Endodermal cell (in vitro differentiated cells): ENCODE measurements at regions not wholly inside any gene's neighbourhood (a gene's known extent, or its start where the extent isn't known, plus 50 kb on each side); places are given as distances from the start of the nearest gene placed in this dataset.

Source experiments
- DNase-seq: peaks from one replicate; pipeline ENCODE4 v3.0.0-alpha.2; 2017
- H3K27ac ChIP-seq: 2 replicates; pipeline ENCODE4 v1.5.1; 2013; ENCODE audit warnings: mild to moderate bottlenecking, low read depth, low read length, moderate library complexity
- H3K27me3 ChIP-seq: 2 replicates; pipeline ENCODE4 v1.6.1; 2013; ENCODE audit warnings: mild to moderate bottlenecking, low read length, moderate library complexity; ENCODE audit not compliant: insufficient read depth, control insufficient read depth, poor library complexity, severe bottlenecking
- H3K36me3 ChIP-seq: 2 replicates; pipeline ENCODE4 v1.7.0; 2013; ENCODE audit warnings: mild to moderate bottlenecking, low read length, moderate library complexity; ENCODE audit not compliant: control insufficient read depth, insufficient read depth
- H3K4me1 ChIP-seq: one replicate; pipeline ENCODE4 v1.7.0; 2013; ENCODE audit warnings: low read length; ENCODE audit not compliant: control insufficient read depth, insufficient read depth
- H3K4me3 ChIP-seq: 2 replicates; pipeline ENCODE4 v1.5.1; 2013; ENCODE audit warnings: mild to moderate bottlenecking, low read length, moderate library complexity
- H3K9ac ChIP-seq: 2 replicates; pipeline ENCODE4 v1.6.1; 2013; ENCODE audit warnings: mild to moderate bottlenecking, low read length, moderate library complexity; ENCODE audit not compliant: poor library complexity, severe bottlenecking; ENCODE audit errors: extremely low read depth
- H3K9me3 ChIP-seq: 2 replicates; pipeline ENCODE4 v1.6.1; 2013; ENCODE audit warnings: mild to moderate bottlenecking, low read length, moderate library complexity; ENCODE audit not compliant: control insufficient read depth
- H3K27ac Mint-ChIP-seq: 2 replicates; pipeline ENCODE4 v1.8.0; 2020; ENCODE audit warnings: mixed read lengths
- H3K27me3 Mint-ChIP-seq: 2 replicates; pipeline ENCODE4 v1.8.0; 2021; ENCODE audit warnings: mild to moderate bottlenecking, mixed read lengths; ENCODE audit not compliant: insufficient read depth
- H3K36me3 Mint-ChIP-seq: 2 replicates; pipeline ENCODE4 v1.8.0; 2020; ENCODE audit warnings: low read depth, mixed read lengths
- H3K4me1 Mint-ChIP-seq: 2 replicates; pipeline ENCODE4 v1.8.0; 2020; ENCODE audit warnings: mixed read lengths
- H3K4me3 Mint-ChIP-seq: 2 replicates; pipeline ENCODE4 v1.8.0; 2020; ENCODE audit warnings: mild to moderate bottlenecking, moderate library complexity, mixed read lengths
- H3K9me3 Mint-ChIP-seq: 2 replicates; pipeline ENCODE4 v1.8.0; 2020; ENCODE audit warnings: mild to moderate bottlenecking, mixed read lengths
- CTCF ChIP-seq: fragments of 200-600 bp; sonication (generic); conservative IDR thresholded peaks from 2 replicates; pipeline ENCODE4 v1.5.0; 2021; ENCODE audit warnings: antibody characterized with exemption, mild to moderate bottlenecking
- WGBS, 2 experiments: methylation state at CpG; one replicate each; pipeline versions ENCODE4 v1.1.5 to v1.1.7; 2013; ENCODE audit warnings: missing lambda C conversion rate in 2 of 2, mixed read lengths in 1 of 2; ENCODE audit not compliant: insufficient coverage in 1 of 2, insufficient read length in 1 of 2; 5-methylcytosine and 5-hydroxymethylcytosine counted together

GRCh38 chrX:17984415-17984814 lies 123.3 kb upstream of the RAI2 start:
- Histone ChIP-seq H3K9me3 (peaks cover 6% of the 10 kb centered on the region), H3K4me1 (no peaks in the 10 kb centered on the region), H3K4me3 (no peak overlapping the region), H3K9ac (no peak overlapping the region), H3K36me3 (no peaks in the 10 kb centered on the region), H3K27me3 (no peaks in the 10 kb centered on the region), H3K27ac (no peak overlapping the region)
- 91% methylated on average over 5 of the region's 5 CpGs; no CpG with 5 or more reads in 1 of the 2 experiments for WGBS, 2 experiments
- Mint-ChIP-seq H3K9me3 (peaks cover 65% of the 10 kb centered on the region), H3K27ac (no peak overlapping the region), H3K4me1 (peaks cover 7% of the 10 kb centered on the region), H3K4me3 (no peak overlapping the region), H3K36me3 (peaks cover 3% of the 10 kb centered on the region), H3K27me3 (peaks cover 2% of the 10 kb centered on the region)
- TF ChIP-seq CTCF: no peak
- no peak for DNase-seq

GRCh38 chrX:17983389-17983788 lies 122.3 kb upstream of the RAI2 start:
- WGBS, 2 experiments: 100% methylated on average over 1 of the region's 1 CpG; no CpG with 5 or more reads in 1 of the 2 experiments
- Histone ChIP-seq H3K27me3 (no peaks in the 10 kb centered on the region), H3K4me1 (no peaks in the 10 kb centered on the region), H3K9me3 (peaks cover 6% of the 10 kb centered on the region), H3K4me3 (no peak overlapping the region), H3K36me3 (no peaks in the 10 kb centered on the region), H3K9ac (no peak overlapping the region), H3K27ac (no peak overlapping the region)
- DNase-seq: no peak
- TF ChIP-seq CTCF: no peak
- H3K27ac Mint-ChIP-seq: no peak overlapping the region
- peaks cover 7% of the 10 kb centered on the region for H3K4me1 Mint-ChIP-seq
- H3K27me3 Mint-ChIP-seq: peaks cover 2% of the 10 kb centered on the region
- H3K36me3 Mint-ChIP-seq: peaks cover 3% of the 10 kb centered on the region
- peaks cover 66% of the 10 kb centered on the region for H3K9me3 Mint-ChIP-seq
- no peak overlapping the region for H3K4me3 Mint-ChIP-seq

GRCh38 chrX:17977696-17978095 lies 116.6 kb upstream of the RAI2 start:
- 97 to 100% methylated on average over 1 to 3 of the region's 3 CpGs for WGBS, 2 experiments
- H3K36me3 Mint-ChIP-seq: peaks cover 6% of the 10 kb centered on the region
- Histone ChIP-seq H3K27ac (no peak overlapping the region), H3K36me3 (no peaks in the 10 kb centered on the region), H3K4me3 (no peak overlapping the region), H3K9me3 (no peaks in the 10 kb centered on the region), H3K4me1 (no peaks in the 10 kb centered on the region), H3K9ac (no peak overlapping the region), H3K27me3 (no peaks in the 10 kb centered on the region)
- TF ChIP-seq CTCF: no peak
- peaks cover 51% of the 10 kb centered on the region for H3K9me3 Mint-ChIP-seq
- H3K27ac Mint-ChIP-seq: no peak overlapping the region
- H3K4me1 Mint-ChIP-seq: no peaks in the 10 kb centered on the region
- peaks cover 2% of the 10 kb centered on the region for H3K27me3 Mint-ChIP-seq
- no peak overlapping the region for H3K4me3 Mint-ChIP-seq
- no peak for DNase-seq
